ENCODE measurements at regions not wholly inside any gene's neighbourhood (a gene's known extent, or its start where the extent isn't known, plus 50 kb on each side); places are given as distances from the start of the nearest gene placed in this dataset.
A peak's percentile ranks its signal among the peaks of the same experiment; 100 is the strongest.

DNA sequence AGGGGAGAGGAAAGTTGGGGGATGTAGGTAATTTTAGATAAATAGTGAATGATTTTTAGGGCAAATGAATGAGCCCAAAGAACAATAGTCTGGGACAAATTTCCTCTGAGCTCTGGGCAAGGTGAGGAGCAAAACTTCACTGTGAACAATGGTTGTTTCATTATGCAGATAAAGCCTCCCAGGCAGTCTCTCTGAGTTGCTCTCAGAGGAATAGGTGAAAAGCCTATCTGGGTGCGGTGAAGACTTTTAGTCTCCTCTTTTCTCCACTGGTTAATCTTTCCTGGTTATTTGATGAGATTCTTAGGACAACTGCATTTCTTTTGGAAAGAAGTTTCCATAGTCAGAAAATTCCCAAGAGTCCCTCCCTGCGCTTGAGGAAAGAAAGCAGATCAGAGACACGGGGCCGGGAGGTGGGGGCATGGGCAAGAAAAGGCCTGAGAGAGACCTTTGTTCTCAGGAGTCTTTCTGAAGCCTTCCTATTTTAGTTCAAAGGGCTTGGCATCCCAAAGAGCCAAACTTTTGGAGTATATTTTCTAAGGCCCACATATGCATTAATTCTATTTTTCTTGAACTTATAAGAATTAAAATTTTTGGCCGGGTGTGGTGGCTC is 353.6 kb upstream of the SLCO3A1 start:
- in situ Hi-C loops (cut with HindIII; ENCODE audit: low sequenced_read_pairs) = no loop called here
- no peak for DNase-seq (ENCODE audit: low read depth)
- no peak overlapping the region for H3K4me3 ChIP-seq (ENCODE audit: low read depth, low read length)
- TF ChIP-seq, protein P1, sequence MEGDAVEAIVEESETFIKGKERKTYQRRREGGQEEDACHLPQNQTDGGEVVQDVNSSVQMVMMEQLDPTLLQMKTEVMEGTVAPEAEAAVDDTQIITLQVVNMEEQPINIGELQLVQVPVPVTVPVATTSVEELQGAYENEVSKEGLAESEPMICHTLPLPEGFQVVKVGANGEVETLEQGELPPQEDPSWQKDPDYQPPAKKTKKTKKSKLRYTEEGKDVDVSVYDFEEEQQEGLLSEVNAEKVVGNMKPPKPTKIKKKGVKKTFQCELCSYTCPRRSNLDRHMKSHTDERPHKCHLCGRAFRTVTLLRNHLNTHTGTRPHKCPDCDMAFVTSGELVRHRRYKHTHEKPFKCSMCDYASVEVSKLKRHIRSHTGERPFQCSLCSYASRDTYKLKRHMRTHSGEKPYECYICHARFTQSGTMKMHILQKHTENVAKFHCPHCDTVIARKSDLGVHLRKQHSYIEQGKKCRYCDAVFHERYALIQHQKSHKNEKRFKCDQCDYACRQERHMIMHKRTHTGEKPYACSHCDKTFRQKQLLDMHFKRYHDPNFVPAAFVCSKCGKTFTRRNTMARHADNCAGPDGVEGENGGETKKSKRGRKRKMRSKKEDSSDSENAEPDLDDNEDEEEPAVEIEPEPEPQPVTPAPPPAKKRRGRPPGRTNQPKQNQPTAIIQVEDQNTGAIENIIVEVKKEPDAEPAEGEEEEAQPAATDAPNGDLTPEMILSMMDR (IDR thresholded peaks at IDR 0.05; ENCODE audit: low read depth, low read length, missing control alignments) = no peak

DNA sequence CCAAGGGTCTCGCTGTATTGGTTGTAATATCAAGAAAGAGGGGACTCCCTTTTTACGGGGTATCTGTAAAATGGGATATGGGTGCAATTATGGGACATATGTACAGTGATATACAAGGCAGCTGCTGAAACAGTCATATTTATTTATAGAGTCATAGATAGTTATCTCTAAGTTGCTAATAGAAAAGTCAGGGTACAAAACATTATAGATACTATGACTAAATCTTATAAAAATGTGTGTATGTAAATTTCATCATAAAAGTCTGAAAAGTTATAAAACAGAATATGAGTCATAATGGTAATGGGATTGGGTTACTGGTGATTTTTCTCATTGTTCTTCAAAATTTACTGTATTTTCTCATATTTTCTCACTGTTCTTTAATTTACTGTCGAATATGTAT is 344.9 kb upstream of the SLCO3A1 start:
- no peak for DNase-seq (ENCODE audit: low read depth)
- TF ChIP-seq, protein P1 (IDR thresholded peaks at IDR 0.05; ENCODE audit: low read depth, low read length, missing control alignments) = no peak
- in situ Hi-C loops (cut with HindIII; ENCODE audit: low sequenced_read_pairs) = no loop called here
- H3K4me3 ChIP-seq (ENCODE audit: low read depth, low read length) = no peak overlapping the region

DNA sequence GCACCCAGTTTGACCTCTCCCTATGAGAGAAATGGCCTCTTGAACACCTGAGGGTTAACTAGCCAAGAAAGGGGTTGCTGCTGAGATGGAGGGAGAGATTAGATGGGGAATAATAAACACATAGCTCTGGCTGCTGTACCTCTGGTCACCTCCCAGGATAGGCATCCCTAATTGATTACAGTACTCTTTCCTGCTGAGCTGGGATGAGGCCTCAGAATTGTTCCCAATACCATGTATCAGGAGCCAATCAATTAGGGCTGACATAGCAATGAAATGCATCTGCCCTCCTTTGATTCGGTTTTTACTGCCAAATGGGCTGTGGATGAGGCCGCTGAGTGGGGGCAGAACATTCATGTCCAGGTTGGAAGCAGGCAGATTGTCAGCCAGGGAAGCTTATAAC is 339.4 kb upstream of the SLCO3A1 start:
- in situ Hi-C loops (cut with HindIII; ENCODE audit: low sequenced_read_pairs) = no loop called here
- DNase-seq (ENCODE audit: low read depth) = no peak
- no peak overlapping the region for H3K4me3 ChIP-seq (ENCODE audit: low read depth, low read length)
- TF ChIP-seq, protein P1 (IDR thresholded peaks at IDR 0.05; ENCODE audit: low read depth, low read length, missing control alignments) = no peak

DNA sequence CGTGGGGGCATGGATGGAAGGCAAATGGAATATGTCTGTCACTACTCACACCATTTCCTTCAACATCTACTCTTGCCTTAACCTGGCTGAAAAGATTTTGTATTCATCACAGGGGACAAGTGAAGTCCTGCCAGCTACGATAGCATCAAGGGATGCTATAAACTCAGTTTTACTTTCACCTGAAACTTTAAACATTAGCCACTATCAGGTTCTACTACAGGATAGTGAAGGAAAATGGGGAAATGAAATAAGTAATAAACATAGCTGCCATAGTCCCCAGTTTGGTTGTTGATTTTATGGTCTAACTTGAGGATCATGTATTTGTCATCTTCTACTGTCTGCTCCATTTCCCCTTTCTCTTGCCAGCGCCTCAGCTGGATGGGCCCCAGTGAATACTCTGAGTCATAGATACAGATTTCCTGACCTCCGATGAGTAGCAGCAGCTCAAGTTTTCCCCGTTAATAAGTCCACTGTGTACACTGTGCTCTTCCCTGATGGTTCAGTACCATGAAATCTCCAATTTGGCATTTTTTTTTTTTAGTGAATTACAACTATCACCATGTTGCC is 338.2 kb upstream of the SLCO3A1 start:
- in situ Hi-C loops (cut with HindIII; ENCODE audit: low sequenced_read_pairs) = no loop called here
- DNase-seq (ENCODE audit: low read depth) = peak; percentile 63
- H3K4me3 ChIP-seq (ENCODE audit: low read depth, low read length) = no peak overlapping the region
- TF ChIP-seq, protein P1 (IDR thresholded peaks at IDR 0.05; ENCODE audit: low read depth, low read length, missing control alignments) = no peak

DNA sequence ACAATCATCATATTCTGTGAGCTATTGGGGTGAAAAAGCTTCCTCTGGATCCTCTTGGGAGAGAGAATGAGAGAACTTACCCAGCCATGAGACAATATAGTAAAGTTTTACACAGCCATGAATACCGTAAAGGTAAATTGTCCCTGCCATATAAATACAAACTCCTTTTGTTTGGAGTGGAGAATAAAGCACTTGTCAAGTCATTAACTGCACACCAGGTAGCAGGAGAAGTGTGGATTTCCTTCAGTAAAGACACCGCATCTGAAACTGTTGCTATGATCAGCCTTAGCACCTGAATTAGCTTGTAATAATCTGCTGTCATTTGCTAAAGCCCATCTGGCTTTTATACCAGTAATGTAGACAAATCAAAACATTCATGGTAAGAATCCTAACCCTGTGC is 336.6 kb upstream of the SLCO3A1 start:
- DNase-seq (ENCODE audit: low read depth) = no peak
- in situ Hi-C loops (cut with HindIII; ENCODE audit: low sequenced_read_pairs) = no loop called here
- H3K4me3 ChIP-seq (ENCODE audit: low read depth, low read length) = no peak overlapping the region
- TF ChIP-seq, protein P1 (IDR thresholded peaks at IDR 0.05; ENCODE audit: low read depth, low read length, missing control alignments) = no peak

DNA sequence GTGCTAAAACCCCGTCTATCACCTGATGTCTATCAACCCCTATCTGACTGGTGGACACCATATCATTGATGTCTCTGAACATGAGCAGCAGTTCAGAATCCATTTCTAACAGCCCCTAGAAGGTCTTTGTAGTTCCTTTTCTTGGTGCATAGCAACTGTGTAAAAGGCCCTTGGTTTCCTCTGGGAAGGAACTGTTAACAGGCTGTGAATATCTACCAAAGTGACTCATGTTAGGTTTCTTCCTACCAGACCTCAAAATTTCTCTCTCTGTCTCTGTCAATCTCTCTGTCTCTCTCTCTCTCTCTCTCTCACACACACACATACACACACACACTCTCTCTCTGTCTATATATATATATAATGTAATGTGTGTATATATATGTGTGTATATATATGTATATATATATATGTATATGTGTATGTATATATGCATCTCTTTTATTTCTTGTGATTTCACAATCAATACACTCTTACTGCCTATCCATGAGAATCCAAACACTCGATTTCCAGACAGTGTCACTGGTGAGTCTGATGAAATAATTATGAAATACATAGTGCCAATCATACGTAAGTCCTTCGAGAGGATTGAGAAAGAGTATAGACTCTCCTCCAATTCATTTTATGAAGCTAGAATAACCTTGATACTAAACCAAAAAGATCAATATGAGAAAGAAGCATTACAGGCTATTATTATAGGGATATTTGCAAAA is 335.9 kb upstream of the SLCO3A1 start:
- in situ Hi-C loops (cut with HindIII; ENCODE audit: low sequenced_read_pairs) = no loop called here
- TF ChIP-seq, protein P1 (IDR thresholded peaks at IDR 0.05; ENCODE audit: low read depth, low read length, missing control alignments) = no peak
- no peak overlapping the region for H3K4me3 ChIP-seq (ENCODE audit: low read depth, low read length)
- DNase-seq (ENCODE audit: low read depth) = no peak
